ENCODE measurements at regions not wholly inside any gene's neighbourhood (a gene's known extent, or its start where the extent isn't known, plus 50 kb on each side); places are given as distances from the start of the nearest gene placed in this dataset.

- TF ChIP-seq SUZ12 (IDR thresholded peaks at IDR 0.05; ENCODE audit: extremely low read depth, insufficient read depth, insufficient read length) (no peak), YY1 (IDR thresholded peaks at IDR 0.05; ENCODE audit: insufficient read depth, insufficient read length) (no peak)
Measured at GRCh38 chr5:7000310-7000709, 287.1 kb downstream of the TENT4A start.
